Dermis microvascular lymphatic vessel endothelial cell (primary cell): ENCODE measurements at regions not wholly inside any gene's neighbourhood (a gene's known extent, or its start where the extent isn't known, plus 50 kb on each side); places are given as distances from the start of the nearest gene placed in this dataset.

ENCODE experiments used
- DNase-seq, 2 donors: peaks; one replicate each; pipeline versions ENCODE4 v3.0.0 to v3.0.0-alpha.2; 2010; ENCODE audit warnings: low read depth in 2 of 2

- no peak for DNase-seq
Observed at GRCh38 chr13:106906426-106906996, 338.6 kb upstream of the ARGLU1 start.

GRCh38 chr13:106905380-106906162 is 337.6 kb upstream of the ARGLU1 start:
- DNase-seq = no peak

- no peak for DNase-seq
Observed at GRCh38 chr13:106899442-106899841, 331.5 kb upstream of the ARGLU1 start.

DNA sequence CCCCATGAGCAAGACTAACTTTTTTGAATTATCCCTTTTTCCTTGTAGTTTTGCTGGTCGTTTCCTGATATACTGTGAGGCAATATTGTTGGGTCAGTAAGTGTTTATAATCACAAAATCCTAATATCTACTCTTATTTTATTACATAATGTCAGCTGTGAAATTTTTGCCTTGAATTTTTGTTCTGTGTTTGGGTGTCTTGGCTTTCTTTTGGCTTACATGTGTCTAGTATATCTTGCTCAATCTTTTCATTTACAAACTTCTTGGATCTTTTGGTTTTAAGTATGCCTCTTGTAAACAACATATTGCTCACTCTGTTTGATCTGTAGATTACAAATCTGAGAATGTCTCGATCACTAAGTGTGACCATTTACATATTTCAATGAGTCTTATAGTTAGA is 330.3 kb upstream of the ARGLU1 start:
- no peak for DNase-seq

DNA sequence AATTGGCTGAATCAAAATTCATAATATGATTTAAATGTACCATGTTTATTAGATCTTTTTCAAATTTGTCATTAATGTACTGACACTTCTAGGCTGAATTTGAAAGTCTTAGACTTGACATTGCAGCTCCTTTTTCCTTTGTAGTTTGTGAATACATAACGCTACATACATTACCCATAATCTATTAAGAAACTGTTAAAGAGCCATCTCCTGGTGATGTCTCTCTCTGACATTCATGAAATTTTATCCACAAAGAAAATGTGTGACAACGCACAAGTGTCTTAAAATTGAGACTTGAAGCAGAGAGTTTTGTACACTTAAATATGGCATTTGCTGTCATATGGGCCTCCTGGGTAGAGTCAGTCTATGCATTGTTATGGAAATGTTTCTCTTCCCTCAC is 320.2 kb upstream of the ARGLU1 start:
- no peak for DNase-seq

GRCh38 chr13:106887686-106888085 is 319.7 kb upstream of the ARGLU1 start:
- DNase-seq = no peak

GRCh38 chr13:106883976-106884375 is 316.0 kb upstream of the ARGLU1 start:
- no peak for DNase-seq

GRCh38 chr13:106882246-106882645 is 314.3 kb upstream of the ARGLU1 start:
- no peak for DNase-seq

- DNase-seq = no peak
Observed at GRCh38 chr13:106879806-106880205, 311.9 kb upstream of the ARGLU1 start.

DNA sequence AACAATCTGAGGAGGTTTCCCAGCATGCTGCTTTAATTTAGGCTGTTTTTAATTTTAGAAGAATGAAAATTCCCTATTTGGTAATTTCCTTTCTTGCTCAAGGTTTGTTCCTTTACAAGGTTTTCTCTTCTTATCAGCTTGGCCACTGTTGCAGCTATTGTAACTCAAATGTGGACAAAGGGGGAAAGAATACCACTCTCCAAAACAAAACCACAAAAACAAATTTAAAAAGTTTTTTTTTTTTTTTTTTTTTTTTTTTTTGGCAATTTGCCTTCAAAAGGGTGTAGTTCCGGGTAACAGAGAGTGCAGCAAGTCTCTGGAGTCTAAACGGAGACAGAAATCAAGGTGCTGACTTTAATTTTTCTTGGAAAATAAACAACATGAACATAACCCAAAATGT is 306.4 kb upstream of the ARGLU1 start:
- no peak for DNase-seq

DNA sequence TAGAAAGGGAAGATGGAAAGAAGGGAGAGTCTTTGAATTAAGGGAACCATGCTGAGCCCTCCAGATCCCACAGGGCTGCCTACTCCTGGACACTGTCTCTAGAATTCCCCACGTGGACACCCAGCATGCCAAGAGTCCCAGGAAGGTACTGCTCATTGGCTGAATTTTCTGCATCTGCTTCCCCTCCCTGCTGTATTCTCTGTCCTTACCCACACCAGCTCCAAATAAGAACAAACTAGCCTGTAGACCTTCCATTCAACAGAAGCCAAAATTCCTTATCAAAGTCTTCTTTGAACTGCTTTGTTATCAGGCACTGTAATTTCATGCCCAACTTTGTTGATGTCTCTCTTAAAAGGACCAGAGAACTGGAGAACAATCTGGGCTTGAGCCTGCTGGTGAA is 305.9 kb upstream of the ARGLU1 start:
- DNase-seq = no peak

DNA sequence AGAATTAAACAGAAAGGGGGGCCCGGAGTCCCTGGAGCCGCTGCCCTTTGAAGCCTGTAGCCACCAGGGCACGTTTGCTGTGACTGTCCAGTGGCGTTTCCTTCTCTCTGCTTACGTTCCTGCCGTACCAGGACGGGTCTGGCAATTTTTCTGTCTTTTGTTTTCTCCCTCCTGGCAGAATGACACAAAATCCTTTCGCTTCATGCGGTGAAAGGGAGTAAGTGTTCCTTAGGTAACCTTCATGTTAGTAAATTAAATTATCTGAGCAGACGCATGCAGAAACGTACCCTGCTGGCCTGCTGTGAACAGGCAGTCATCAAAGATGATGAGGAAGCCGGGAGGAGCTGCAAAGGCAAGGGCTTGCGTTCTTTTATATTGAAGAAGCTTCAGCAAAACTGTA is 299.3 kb upstream of the ARGLU1 start:
- DNase-seq = peak; percentile 5 to 7

- DNase-seq = peak; percentile 4 to 27
Observed at GRCh38 chr13:106865716-106866440, 297.9 kb upstream of the ARGLU1 start.

DNA sequence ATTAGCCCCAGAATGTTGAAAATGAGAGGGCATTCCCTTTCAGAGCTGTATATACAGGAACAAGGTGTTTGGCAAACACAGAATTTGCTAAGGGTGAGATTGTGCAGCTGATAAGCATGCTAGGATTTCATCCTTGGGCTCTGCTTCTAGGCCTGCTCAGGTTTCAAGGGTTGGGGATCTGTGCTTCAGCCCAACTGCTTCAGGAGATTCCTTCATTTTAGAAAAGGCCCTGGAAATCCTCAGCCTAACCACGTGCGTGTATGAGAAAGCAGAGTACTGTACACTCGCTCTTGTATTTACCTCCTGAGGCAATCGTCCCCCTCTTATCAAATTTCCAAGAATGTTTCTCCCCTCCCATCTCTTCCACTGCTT is 291.6 kb upstream of the ARGLU1 start:
- DNase-seq = no peak

DNA sequence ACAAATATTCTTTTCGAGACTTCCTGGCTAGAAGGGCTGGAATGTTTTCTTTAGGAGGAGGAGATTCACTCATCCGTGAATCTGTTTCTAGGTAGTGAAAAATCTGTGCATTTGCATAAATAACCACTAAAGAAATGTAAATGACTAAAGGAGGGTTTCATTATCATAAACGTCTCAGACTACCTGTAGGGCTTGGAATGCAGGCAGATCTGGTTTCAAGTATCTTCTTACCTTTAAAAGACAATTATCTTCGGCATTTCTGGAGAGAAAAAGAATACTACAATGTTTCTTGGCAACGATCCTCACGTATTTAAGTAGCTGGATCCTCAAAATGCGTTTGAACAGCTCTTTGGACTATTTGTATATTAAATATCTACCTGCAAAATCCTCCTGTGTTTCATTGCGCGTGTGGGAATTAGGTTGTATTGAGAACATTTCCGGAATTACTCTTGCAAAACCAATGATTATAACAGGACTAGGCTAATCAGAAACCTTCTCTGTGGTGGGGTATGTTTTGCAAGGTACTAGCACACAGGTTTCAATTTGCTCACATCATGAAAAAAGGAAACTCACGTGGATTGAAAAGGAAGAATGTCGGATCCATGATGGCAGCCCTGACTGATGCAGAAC is 291.1 kb upstream of the ARGLU1 start:
- no peak for DNase-seq

- no peak for DNase-seq
Observed at GRCh38 chr13:106852436-106852835, 284.5 kb upstream of the ARGLU1 start.

DNA sequence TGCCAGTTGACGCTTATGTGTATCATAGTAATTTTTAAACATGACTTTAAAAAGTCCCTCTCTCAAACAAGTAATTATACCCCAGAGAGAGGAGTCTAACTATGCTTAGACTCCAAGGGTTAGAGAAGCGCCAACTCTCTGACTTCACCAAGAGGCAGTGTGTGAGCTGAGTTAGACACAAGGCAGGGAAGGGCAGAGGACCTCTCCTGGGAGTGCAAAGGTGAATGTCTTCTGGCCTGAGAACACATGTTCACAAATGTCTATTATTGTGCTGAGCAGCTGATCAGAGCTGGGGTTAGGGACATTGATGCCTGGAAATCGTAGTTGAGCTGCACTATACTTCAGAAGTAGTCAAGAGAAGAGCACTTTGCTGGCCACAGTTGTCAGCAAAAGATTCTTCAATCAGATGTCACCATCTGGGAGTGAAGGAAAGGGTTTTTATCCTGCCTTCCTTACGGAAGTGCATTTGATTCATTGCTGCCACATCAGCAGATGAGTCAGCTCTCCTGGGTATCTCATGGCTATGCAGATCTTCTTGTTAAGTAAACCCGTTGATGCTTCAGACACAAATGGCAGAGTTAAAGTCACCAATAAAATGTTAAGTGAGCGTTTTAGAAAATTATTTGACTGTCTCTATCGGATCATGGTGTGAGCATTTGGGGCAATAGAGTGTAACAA is 283.2 kb upstream of the ARGLU1 start:
- no peak for DNase-seq

GRCh38 chr13:106846571-106847448 is 278.9 kb upstream of the ARGLU1 start:
- DNase-seq = no peak

GRCh38 chr13:106836186-106836802 is 268.4 kb upstream of the ARGLU1 start:
- no peak for DNase-seq

- peak; percentile 5 to 29 for DNase-seq
Observed at GRCh38 chr13:106835477-106835876, 267.5 kb upstream of the ARGLU1 start.
